DOHH2 (cell line): ENCODE measurements at regions not wholly inside any gene's neighbourhood (a gene's known extent, or its start where the extent isn't known, plus 50 kb on each side); places are given as distances from the start of the nearest gene placed in this dataset.

Source experiments
- H3F3A ChIP-seq: fragments of 200-600 bp; sonication (generic), shearing (Covaris generic); 2 replicates; pipeline ENCODE4 v1.6.0; 2016; ENCODE audit warnings: antibody characterized with exemption, mild to moderate bottlenecking; ENCODE audit not compliant: control insufficient read depth, insufficient read depth
- H3K27ac ChIP-seq: fragments of 200-600 bp; sonication (generic); 2 replicates; pipeline ENCODE4 v1.5.1; 2014; ENCODE audit warnings: low read depth, mild to moderate bottlenecking, low read length, moderate library complexity
- H3K27me3 ChIP-seq: fragments of 200-600 bp; sonication (generic); 2 replicates; pipeline ENCODE4 v1.6.1; 2014; ENCODE audit warnings: mild to moderate bottlenecking, low read length, mixed read lengths; ENCODE audit not compliant: control insufficient read depth
- H3K36me3 ChIP-seq: fragments of 200-600 bp; sonication (generic); 2 replicates; pipeline ENCODE4 v1.6.1; 2014; ENCODE audit warnings: mild to moderate bottlenecking, low read length, moderate library complexity, mixed read lengths; ENCODE audit not compliant: control insufficient read depth
- H3K4me1 ChIP-seq: fragments of 200-600 bp; sonication (generic); 2 replicates; pipeline ENCODE4 v1.6.1; 2014; ENCODE audit warnings: mild to moderate bottlenecking, low read length, mixed read lengths; ENCODE audit not compliant: control insufficient read depth
- H3K4me2 ChIP-seq: fragments of 200-600 bp; sonication (generic); 2 replicates; pipeline ENCODE4 v1.6.0; 2014; ENCODE audit warnings: mild to moderate bottlenecking, low read length, moderate library complexity
- H3K4me3 ChIP-seq: fragments of 200-600 bp; sonication (generic); 2 replicates; pipeline ENCODE4 v1.5.1; 2014; ENCODE audit warnings: mild to moderate bottlenecking, low read length, mixed read lengths
- H3K79me2 ChIP-seq: fragments of 200-600 bp; sonication (generic); 2 replicates; pipeline ENCODE4 v1.6.1; 2014; ENCODE audit warnings: mild to moderate bottlenecking, low read length, mixed read lengths; ENCODE audit not compliant: control insufficient read depth
- H3K9me2 ChIP-seq: fragments of 200-600 bp; sonication (generic); replicated peaks from 2 replicates; pipeline ENCODE4 v1.6.1; 2014; ENCODE audit warnings: mild to moderate bottlenecking, low read length, mixed read lengths; ENCODE audit not compliant: control insufficient read depth
- H3K9me3 ChIP-seq: fragments of 200-600 bp; sonication (generic); 2 replicates; pipeline ENCODE4 v1.6.1; 2014; ENCODE audit warnings: antibody characterized with exemption, low read length, mixed read lengths; ENCODE audit not compliant: control insufficient read depth, insufficient read depth
- H4K20me1 ChIP-seq: fragments of 200-600 bp; sonication (generic); 2 replicates; pipeline ENCODE4 v1.6.0; 2014; ENCODE audit warnings: low read depth, mild to moderate bottlenecking, antibody characterized with exemption, low read length, moderate library complexity; ENCODE audit not compliant: control insufficient read depth, insufficient read depth
- CTCF ChIP-seq: fragments of 200-600 bp; sonication (generic); IDR thresholded peaks from one replicate; pipeline ENCODE4 v1.5.1; 2014; ENCODE audit warnings: antibody characterized with exemption, mild to moderate bottlenecking, low read depth, low read length; ENCODE audit not compliant: poor library complexity, severe bottlenecking
- EZH2phosphoT487 ChIP-seq: fragments of 200-600 bp; sonication (generic); IDR thresholded peaks from 2 replicates; pipeline ENCODE4 v1.6.1; 2017; ENCODE audit warnings: borderline replicate concordance, mild to moderate bottlenecking, antibody characterized with exemption, low read length, moderate library complexity, mixed read lengths

- Histone ChIP-seq H3K27ac (no peak overlapping the region), H3F3A (no peaks in the 10 kb centered on the region), H4K20me1 (no peaks in the 10 kb centered on the region), H3K4me3 (no peak overlapping the region), H3K9me3 (no peaks in the 10 kb centered on the region), H3K9me2 (no peaks in the 10 kb centered on the region), H3K27me3 (no peaks in the 10 kb centered on the region), H3K79me2 (no peaks in the 10 kb centered on the region), H3K4me1 (no peaks in the 10 kb centered on the region), H3K4me2 (no peak overlapping the region), H3K36me3 (no peaks in the 10 kb centered on the region)
- TF ChIP-seq CTCF (no peak), EZH2phosphoT487 (no peak)
These were observed 160.9 kb upstream of the STAC start for GRCh38 chr3:36219398-36219797.

- Histone ChIP-seq H3K79me2 (no peaks in the 10 kb centered on the region), H3K4me1 (no peaks in the 10 kb centered on the region), H3K4me2 (no peak overlapping the region), H3K27ac (no peak overlapping the region), H3K27me3 (no peaks in the 10 kb centered on the region), H3F3A (no peaks in the 10 kb centered on the region), H4K20me1 (no peaks in the 10 kb centered on the region), H3K4me3 (no peak overlapping the region), H3K9me3 (no peaks in the 10 kb centered on the region), H3K36me3 (no peaks in the 10 kb centered on the region), H3K9me2 (no peaks in the 10 kb centered on the region)
- no peak for TF ChIP-seq CTCF
These were observed 160.1 kb upstream of the STAC start for GRCh38 chr3:36220173-36220572.

- H3K4me2 ChIP-seq: no peak overlapping the region
- no peaks in the 10 kb centered on the region for H3K9me3 ChIP-seq
- no peaks in the 10 kb centered on the region for H3K9me2 ChIP-seq
- no peaks in the 10 kb centered on the region for H3K36me3 ChIP-seq
- H3K27me3 ChIP-seq: no peaks in the 10 kb centered on the region
- TF ChIP-seq CTCF (no peak), EZH2phosphoT487 (no peak)
- H3K79me2 ChIP-seq: no peaks in the 10 kb centered on the region
- no peaks in the 10 kb centered on the region for H3F3A ChIP-seq
- H3K4me3 ChIP-seq: no peak overlapping the region
- H3K27ac ChIP-seq: no peak overlapping the region
- no peaks in the 10 kb centered on the region for H4K20me1 ChIP-seq
- H3K4me1 ChIP-seq: no peaks in the 10 kb centered on the region
These were observed 158.3 kb upstream of the STAC start for GRCh38 chr3:36221975-36222374.

GRCh38 chr3:36227980-36228379 lies 152.3 kb upstream of the STAC start:
- no peak for TF ChIP-seq EZH2phosphoT487
- no peak for TF ChIP-seq CTCF
- Histone ChIP-seq H3K9me3 (no peaks in the 10 kb centered on the region), H3K9me2 (no peaks in the 10 kb centered on the region; the same call in 1 of the 2 replicates), H3K4me1 (no peaks in the 10 kb centered on the region), H3F3A (no peaks in the 10 kb centered on the region), H4K20me1 (no peaks in the 10 kb centered on the region), H3K79me2 (no peaks in the 10 kb centered on the region), H3K4me3 (no peak overlapping the region), H3K27ac (no peak overlapping the region), H3K4me2 (no peak overlapping the region), H3K27me3 (no peaks in the 10 kb centered on the region), H3K36me3 (no peaks in the 10 kb centered on the region)
